Endothelial cell of umbilical vein (primary cell): ENCODE measurements at regions not wholly inside any gene's neighbourhood (a gene's known extent, or its start where the extent isn't known, plus 50 kb on each side); places are given as distances from the start of the nearest gene placed in this dataset.

ENCODE experiments used
- BruUV-seq: library from RNA; stranded (reverse); fragments of 400-500 nt; replicated peaks from 2 replicates; lab custom pipeline; 2021; lab: Mats Ljungman, UMichigan
- CTCF ChIA-PET: fragments of 300-600, 350-600 bp; sonication (Branson Sonifier 250); formaldehyde crosslinking; loops from one replicate; lab custom pipeline; 2021; ENCODE audit warnings: antibody characterized with exemption, inconsistent platforms; lab: Charles Lee
- POLR2A ChIA-PET: fragments of 300-600, 350-600 bp; sonication (Branson Sonifier 250); formaldehyde crosslinking; loops from one replicate; lab custom pipeline; 2021; ENCODE audit warnings: antibody characterized with exemption, inconsistent platforms; lab: Charles Lee
- DNase-seq: peaks from one replicate; pipeline ENCODE4 v3.0.0-alpha.2; 2011; ENCODE audit warnings: low read depth, low spot score
- FAIRE-seq: peaks from 2 replicates; lab custom pipeline; 2011; peaks lifted over from hg19 to GRCh38; lab: Jason Lieb, UNC
- H2AFZ ChIP-seq: 2 replicates; pipeline ENCODE4 v1.6.0; 2012; ENCODE audit warnings: low read depth, low read length, control low read depth, inconsistent platforms
- H3K27ac ChIP-seq: 2 replicates; pipeline ENCODE4 v1.5.1; 2011; ENCODE audit warnings: low read depth, mild to moderate bottlenecking, control low read depth, low read length, moderate library complexity; ENCODE audit not compliant: insufficient read depth
- H3K27me3 ChIP-seq, 2 experiments: 2 replicates each; pipeline versions ENCODE4 v1.6.0 to v1.6.1; 2011; ENCODE audit warnings: low read length in 2 of 2, mixed read lengths in 1 of 2; ENCODE audit not compliant: control insufficient read depth in 2 of 2, insufficient read depth in 2 of 2
- H3K36me3 ChIP-seq, 2 experiments: 2 replicates in 1 of 2; 3 replicates in 1 of 2; pipeline ENCODE4 v1.5.1; 2011; ENCODE audit warnings: low read length in 2 of 2, mild to moderate bottlenecking in 1 of 2, moderate library complexity in 1 of 2; ENCODE audit not compliant: control insufficient read depth in 2 of 2, insufficient read depth in 2 of 2; ENCODE audit errors: extremely low read depth in 1 of 2
- H3K4me1 ChIP-seq: 3 replicates; pipeline ENCODE4 v1.5.1; 2011; ENCODE audit warnings: mild to moderate bottlenecking, low read length; ENCODE audit not compliant: control insufficient read depth, insufficient read depth; ENCODE audit errors: extremely low read depth
- H3K4me2 ChIP-seq: 2 replicates; pipeline ENCODE4 v1.6.1; 2011; ENCODE audit warnings: low read length, control low read depth, mixed read lengths; ENCODE audit not compliant: insufficient read depth
- H3K4me3 ChIP-seq, 3 experiments: fragments of 200-600 bp in 1 of 3; sonication (generic), shearing (Covaris generic) in 1 of 3; replicated peaks in 1 of 3; 2 replicates each; pipeline ENCODE4 v1.5.1; 2011 to 2016; ENCODE audit warnings: control low read depth in 3 of 3, low read length in 3 of 3, mild to moderate bottlenecking in 2 of 3, inconsistent platforms in 1 of 3, low read depth in 1 of 3, moderate library complexity in 1 of 3; ENCODE audit not compliant: insufficient read depth in 1 of 3
- H3K79me2 ChIP-seq: 2 replicates; pipeline ENCODE4 v1.6.0; 2012; ENCODE audit warnings: low read length, inconsistent platforms; ENCODE audit not compliant: control insufficient read depth, insufficient read depth
- H3K9ac ChIP-seq: replicated peaks from 2 replicates; pipeline ENCODE3; 2011; ENCODE audit warnings: low read length, control low read depth; ENCODE audit not compliant: insufficient read depth; ENCODE audit errors: extremely low read depth
- H3K9me1 ChIP-seq: replicated peaks from 3 replicates; pipeline ENCODE4 v1.6.0; 2011; ENCODE audit warnings: mild to moderate bottlenecking, low read length; ENCODE audit not compliant: control insufficient read depth, insufficient read depth; ENCODE audit errors: extremely low read depth
- H3K9me3 ChIP-seq: replicated peaks from 2 replicates; pipeline ENCODE4 v1.5.1; 2012; ENCODE audit warnings: low read length, inconsistent platforms; ENCODE audit not compliant: control insufficient read depth, insufficient read depth
- H4K20me1 ChIP-seq: replicated peaks from 2 replicates; pipeline ENCODE3; 2011; ENCODE audit warnings: mild to moderate bottlenecking, low read length; ENCODE audit not compliant: control insufficient read depth, insufficient read depth; ENCODE audit errors: extremely low read depth
- EZH2 ChIP-seq: IDR thresholded peaks from 2 replicates; pipeline ENCODE4 v1.6.1; 2012; ENCODE audit warnings: borderline replicate concordance, low read depth, mild to moderate bottlenecking, moderate library complexity, low read length, inconsistent platforms; ENCODE audit not compliant: severe bottlenecking
- FOS ChIP-seq: IDR thresholded peaks from 2 replicates; pipeline ENCODE4 v1.6.1; 2011; ENCODE audit warnings: mild to moderate bottlenecking, low read length, moderate library complexity, borderline replicate concordance; ENCODE audit not compliant: insufficient read depth
- GATA2 ChIP-seq: IDR thresholded peaks from 2 replicates; pipeline ENCODE4 v1.7.0; 2011; ENCODE audit warnings: low read depth, mild to moderate bottlenecking, moderate library complexity, mixed read lengths, low read length; ENCODE audit not compliant: insufficient read length, insufficient read depth
- JUN ChIP-seq: IDR thresholded peaks from 2 replicates; pipeline ENCODE4 v1.6.1; 2011; ENCODE audit warnings: borderline replicate concordance, low read depth; ENCODE audit not compliant: insufficient read length, insufficient read depth
- MYC ChIP-seq: IDR thresholded peaks from one replicate; pipeline ENCODE4 v1.6.1; 2011; ENCODE audit warnings: mild to moderate bottlenecking, low read depth, low read length
- POLR2A ChIP-seq: IDR thresholded peaks from 2 replicates; pipeline ENCODE4 v1.6.1; 2012; ENCODE audit warnings: low read depth, mild to moderate bottlenecking, control low read depth, low read length
- POLR2AphosphoS5 ChIP-seq: IDR thresholded peaks from 2 replicates; pipeline ENCODE4 v1.6.1; 2012; ENCODE audit warnings: low read depth, mild to moderate bottlenecking, control low read depth, low read length, moderate library complexity; ENCODE audit not compliant: insufficient read depth
- dilution Hi-C: fragments of 300-500 bp; cut with MboI; formaldehyde crosslinking; loops from one replicate; pipeline ENCODE4 v1.15.0; 2019; ENCODE audit warnings: low sequenced_read_pairs; ENCODE audit not compliant: extremely low pct_ligation_motif_present
- intact Hi-C: fragments of 100-400 bp; cut with micrococcal nuclease; formaldehyde crosslinking; loops from one replicate; pipeline ENCODE4 v1.10.0; 2022
- TF ChIP-seq, protein P1 (sequence below), 2 donors: IDR thresholded peaks; 1 replicate in 1 of 2; 2 replicates in 1 of 2; pipeline ENCODE4 v1.5.1; 2011; ENCODE audit warnings: low read length in 2 of 2, mild to moderate bottlenecking in 2 of 2, moderate library complexity in 2 of 2, control low read depth in 1 of 2, inconsistent platforms in 1 of 2, low read depth in 1 of 2; ENCODE audit not compliant: insufficient read depth in 1 of 2; ENCODE audit errors: extremely low read depth in 1 of 2
- TF ChIP-seq, protein P2 (sequence below): IDR thresholded peaks from 2 replicates; pipeline ENCODE4 v1.6.1; 2011; ENCODE audit not compliant: insufficient read depth, insufficient read length

DNA sequence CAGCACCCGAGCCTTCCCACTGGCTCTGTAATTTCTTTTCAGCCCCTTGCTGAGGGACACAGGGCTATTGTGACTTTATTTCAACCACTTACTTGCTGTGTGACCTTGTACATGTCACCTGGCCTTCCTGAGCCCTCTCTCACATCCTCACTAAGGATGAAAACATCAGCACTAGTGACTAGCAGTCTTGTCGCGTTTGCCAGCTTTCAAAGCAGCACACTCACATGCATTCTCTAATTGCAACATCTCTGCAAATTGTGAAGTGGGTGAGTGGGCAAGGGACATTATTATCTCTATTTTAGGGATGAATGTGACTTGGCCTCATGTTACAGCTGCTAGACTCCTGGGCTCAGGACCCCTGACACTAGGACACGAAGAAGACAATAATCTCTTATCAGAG is 144.5 kb downstream of the SEC61B start:
- H3K36me3 ChIP-seq: no peaks in the 10 kb centered on the region
- no peak for DNase-seq
- H3K4me2 ChIP-seq: no peak overlapping the region
- BruUV-seq: no TSS peak
- H3K27me3 ChIP-seq: peaks cover 8 to 14% of the 10 kb centered on the region in 2 experiments
- no peak overlapping the region for H3K27ac ChIP-seq
- no peak overlapping the region for H3K9ac ChIP-seq
- no peak overlapping the region for H2AFZ ChIP-seq
- TF ChIP-seq MYC (no peak), POLR2AphosphoS5 (no peak), FOS (no peak), EZH2 (no peak), POLR2A (no peak), GATA2 (no peak), JUN (no peak)
- TF ChIP-seq, protein P1, sequence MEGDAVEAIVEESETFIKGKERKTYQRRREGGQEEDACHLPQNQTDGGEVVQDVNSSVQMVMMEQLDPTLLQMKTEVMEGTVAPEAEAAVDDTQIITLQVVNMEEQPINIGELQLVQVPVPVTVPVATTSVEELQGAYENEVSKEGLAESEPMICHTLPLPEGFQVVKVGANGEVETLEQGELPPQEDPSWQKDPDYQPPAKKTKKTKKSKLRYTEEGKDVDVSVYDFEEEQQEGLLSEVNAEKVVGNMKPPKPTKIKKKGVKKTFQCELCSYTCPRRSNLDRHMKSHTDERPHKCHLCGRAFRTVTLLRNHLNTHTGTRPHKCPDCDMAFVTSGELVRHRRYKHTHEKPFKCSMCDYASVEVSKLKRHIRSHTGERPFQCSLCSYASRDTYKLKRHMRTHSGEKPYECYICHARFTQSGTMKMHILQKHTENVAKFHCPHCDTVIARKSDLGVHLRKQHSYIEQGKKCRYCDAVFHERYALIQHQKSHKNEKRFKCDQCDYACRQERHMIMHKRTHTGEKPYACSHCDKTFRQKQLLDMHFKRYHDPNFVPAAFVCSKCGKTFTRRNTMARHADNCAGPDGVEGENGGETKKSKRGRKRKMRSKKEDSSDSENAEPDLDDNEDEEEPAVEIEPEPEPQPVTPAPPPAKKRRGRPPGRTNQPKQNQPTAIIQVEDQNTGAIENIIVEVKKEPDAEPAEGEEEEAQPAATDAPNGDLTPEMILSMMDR (IDR thresholded peaks at IDR 0.05; ENCODE audit: extremely low read depth in 1 of 2, insufficient read depth in 1 of 2, low read depth in 1 of 2, low read length in 2 of 2): no peak
- TF ChIP-seq, protein P2, sequence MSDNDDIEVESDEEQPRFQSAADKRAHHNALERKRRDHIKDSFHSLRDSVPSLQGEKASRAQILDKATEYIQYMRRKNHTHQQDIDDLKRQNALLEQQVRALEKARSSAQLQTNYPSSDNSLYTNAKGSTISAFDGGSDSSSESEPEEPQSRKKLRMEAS: no peak
- dilution Hi-C loops: no loop called here
- FAIRE-seq: no peak
- H3K9me1 ChIP-seq: no peaks in the 10 kb centered on the region
- CTCF ChIA-PET: no interaction called here
- H3K4me1 ChIP-seq: peaks cover 10% of the 10 kb centered on the region
- H3K4me3 ChIP-seq: no peak overlapping the region
- H3K79me2 ChIP-seq: no peaks in the 10 kb centered on the region
- no peaks in the 10 kb centered on the region for H4K20me1 ChIP-seq
- no peaks in the 10 kb centered on the region for H3K9me3 ChIP-seq
- POLR2A ChIA-PET: no interaction called here
- intact Hi-C loops: no loop called here
